ENCODE measurements at regions not wholly inside any gene's neighbourhood (a gene's known extent, or its start where the extent isn't known, plus 50 kb on each side); places are given as distances from the start of the nearest gene placed in this dataset.
"Not testable (repeated sequence)": the region's sequence is repeated elsewhere in the genome, so short reads cannot be mapped to it uniquely, and the experiment has no call there.

GRCh38 chr9:78972303-78972999, 599.3 kb upstream of the TLE4 start:
- DNase-seq (ENCODE audit: low spot score): no peak

- DNase-seq (ENCODE audit: low spot score): no peak
These were observed 597.9 kb upstream of the TLE4 start for GRCh38 chr9:78973907-78974306.

- DNase-seq (ENCODE audit: low spot score): no peak
These were observed 588.9 kb upstream of the TLE4 start for GRCh38 chr9:78982849-78983248.

GRCh38 chr9:78985084-78985738, 586.6 kb upstream of the TLE4 start:
- DNase-seq (ENCODE audit: low spot score): no peak

GRCh38 chr9:78986446-78986845, 585.3 kb upstream of the TLE4 start:
- no peak for DNase-seq (ENCODE audit: low spot score)

GRCh38 chr9:78989031-78989658, 582.6 kb upstream of the TLE4 start:
- no peak for DNase-seq (ENCODE audit: low spot score)

- DNase-seq (ENCODE audit: low spot score): no peak
These were observed 577.3 kb upstream of the TLE4 start for GRCh38 chr9:78994471-78994870.

GRCh38 chr9:78994974-78995373, 576.8 kb upstream of the TLE4 start:
- not testable (repeated sequence) for DNase-seq (ENCODE audit: low spot score)

- DNase-seq (ENCODE audit: low spot score): no peak
These were observed 574.5 kb upstream of the TLE4 start for GRCh38 chr9:78997296-78997695.

- DNase-seq (ENCODE audit: low spot score): no peak
These were observed 571.3 kb upstream of the TLE4 start for GRCh38 chr9:79000230-79001002.

- DNase-seq (ENCODE audit: low spot score): no peak
These were observed 570.8 kb upstream of the TLE4 start for GRCh38 chr9:79001012-79001411.

GRCh38 chr9:79003514-79003913, 568.3 kb upstream of the TLE4 start:
- no peak for DNase-seq (ENCODE audit: low spot score)

- no peak for DNase-seq (ENCODE audit: low spot score)
These were observed 567.7 kb upstream of the TLE4 start for GRCh38 chr9:79004032-79004431.

- DNase-seq (ENCODE audit: low spot score): no peak
These were observed 565.2 kb upstream of the TLE4 start for GRCh38 chr9:79006546-79006945.

GRCh38 chr9:79007701-79008483, 563.9 kb upstream of the TLE4 start:
- DNase-seq (ENCODE audit: low spot score): no peak

- no peak for DNase-seq (ENCODE audit: low spot score)
These were observed 562.8 kb upstream of the TLE4 start for GRCh38 chr9:79008916-79009315.

- no peak for DNase-seq (ENCODE audit: low spot score)
These were observed 560.3 kb upstream of the TLE4 start for GRCh38 chr9:79011461-79011860.

GRCh38 chr9:79012561-79012960, 559.2 kb upstream of the TLE4 start:
- no peak for DNase-seq (ENCODE audit: low spot score)

GRCh38 chr9:79013715-79014610, 557.8 kb upstream of the TLE4 start:
- no peak for DNase-seq (ENCODE audit: low spot score)

- no peak for DNase-seq (ENCODE audit: low spot score)
These were observed 556.7 kb upstream of the TLE4 start for GRCh38 chr9:79014929-79015699.

All from globus pallidus (tissue), 1 donor.